ENCODE measurements at regions not wholly inside any gene's neighbourhood (a gene's known extent, or its start where the extent isn't known, plus 50 kb on each side); places are given as distances from the start of the nearest gene placed in this dataset.

DNA sequence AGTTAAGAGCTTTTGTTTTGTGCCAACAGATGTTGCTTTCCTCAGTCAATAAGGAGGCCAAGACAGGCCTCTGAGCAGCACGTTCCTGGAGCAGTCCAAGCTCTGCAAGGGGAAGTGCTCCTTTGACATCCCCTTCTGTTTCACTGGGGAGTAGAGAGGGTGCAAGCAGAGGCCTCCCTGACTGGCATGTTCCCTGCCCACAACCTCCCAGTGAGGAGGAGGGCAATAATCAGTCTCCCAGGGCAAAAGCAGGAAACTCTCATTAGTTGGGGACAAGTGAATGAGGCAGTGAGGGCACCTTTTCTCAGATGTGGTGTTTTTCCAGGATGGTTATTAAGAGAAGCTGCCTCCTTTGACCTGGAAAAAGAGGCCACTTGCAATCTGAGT lies 79.5 kb upstream of the ZBED5 start:
- TF ChIP-seq, protein P1, sequence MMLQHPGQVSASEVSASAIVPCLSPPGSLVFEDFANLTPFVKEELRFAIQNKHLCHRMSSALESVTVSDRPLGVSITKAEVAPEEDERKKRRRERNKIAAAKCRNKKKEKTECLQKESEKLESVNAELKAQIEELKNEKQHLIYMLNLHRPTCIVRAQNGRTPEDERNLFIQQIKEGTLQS (IDR thresholded peaks at IDR 0.05; ENCODE audit: borderline replicate concordance, extremely low read depth, low read depth, low read length), result no peak
- no peak for TF ChIP-seq BHLHE40 (IDR thresholded peaks at IDR 0.05; ENCODE audit: borderline replicate concordance in 1 of 2, low read depth in 2 of 2, low read length in 1 of 2)
- TF ChIP-seq EZH2 (IDR thresholded peaks at IDR 0.05; ENCODE audit: borderline replicate concordance, control insufficient read depth, low read depth, low read length), result no peak
- no peak for TF ChIP-seq CREB1 (IDR thresholded peaks at IDR 0.05; ENCODE audit: low read depth)
- no peak for TF ChIP-seq POLR2AphosphoS5 (IDR thresholded peaks at IDR 0.05; ENCODE audit: low read length)
- no peak for TF ChIP-seq CHD2 (IDR thresholded peaks at IDR 0.05; ENCODE audit: borderline replicate concordance, low read depth, low read length)
- TF ChIP-seq, protein P2, sequence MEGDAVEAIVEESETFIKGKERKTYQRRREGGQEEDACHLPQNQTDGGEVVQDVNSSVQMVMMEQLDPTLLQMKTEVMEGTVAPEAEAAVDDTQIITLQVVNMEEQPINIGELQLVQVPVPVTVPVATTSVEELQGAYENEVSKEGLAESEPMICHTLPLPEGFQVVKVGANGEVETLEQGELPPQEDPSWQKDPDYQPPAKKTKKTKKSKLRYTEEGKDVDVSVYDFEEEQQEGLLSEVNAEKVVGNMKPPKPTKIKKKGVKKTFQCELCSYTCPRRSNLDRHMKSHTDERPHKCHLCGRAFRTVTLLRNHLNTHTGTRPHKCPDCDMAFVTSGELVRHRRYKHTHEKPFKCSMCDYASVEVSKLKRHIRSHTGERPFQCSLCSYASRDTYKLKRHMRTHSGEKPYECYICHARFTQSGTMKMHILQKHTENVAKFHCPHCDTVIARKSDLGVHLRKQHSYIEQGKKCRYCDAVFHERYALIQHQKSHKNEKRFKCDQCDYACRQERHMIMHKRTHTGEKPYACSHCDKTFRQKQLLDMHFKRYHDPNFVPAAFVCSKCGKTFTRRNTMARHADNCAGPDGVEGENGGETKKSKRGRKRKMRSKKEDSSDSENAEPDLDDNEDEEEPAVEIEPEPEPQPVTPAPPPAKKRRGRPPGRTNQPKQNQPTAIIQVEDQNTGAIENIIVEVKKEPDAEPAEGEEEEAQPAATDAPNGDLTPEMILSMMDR (IDR thresholded peaks at IDR 0.05 in 2 of 3, conservative IDR thresholded peaks at IDR 0.05 in 1 of 3; ENCODE audit: control insufficient read depth in 2 of 3, extremely low read depth in 1 of 3, insufficient read depth in 1 of 3, low read depth in 3 of 3, low read length in 3 of 3), result no peak
- TF ChIP-seq POLR2A (IDR thresholded peaks at IDR 0.05; ENCODE audit: low read depth, low read length), result no peak
- TF ChIP-seq, protein P3, sequence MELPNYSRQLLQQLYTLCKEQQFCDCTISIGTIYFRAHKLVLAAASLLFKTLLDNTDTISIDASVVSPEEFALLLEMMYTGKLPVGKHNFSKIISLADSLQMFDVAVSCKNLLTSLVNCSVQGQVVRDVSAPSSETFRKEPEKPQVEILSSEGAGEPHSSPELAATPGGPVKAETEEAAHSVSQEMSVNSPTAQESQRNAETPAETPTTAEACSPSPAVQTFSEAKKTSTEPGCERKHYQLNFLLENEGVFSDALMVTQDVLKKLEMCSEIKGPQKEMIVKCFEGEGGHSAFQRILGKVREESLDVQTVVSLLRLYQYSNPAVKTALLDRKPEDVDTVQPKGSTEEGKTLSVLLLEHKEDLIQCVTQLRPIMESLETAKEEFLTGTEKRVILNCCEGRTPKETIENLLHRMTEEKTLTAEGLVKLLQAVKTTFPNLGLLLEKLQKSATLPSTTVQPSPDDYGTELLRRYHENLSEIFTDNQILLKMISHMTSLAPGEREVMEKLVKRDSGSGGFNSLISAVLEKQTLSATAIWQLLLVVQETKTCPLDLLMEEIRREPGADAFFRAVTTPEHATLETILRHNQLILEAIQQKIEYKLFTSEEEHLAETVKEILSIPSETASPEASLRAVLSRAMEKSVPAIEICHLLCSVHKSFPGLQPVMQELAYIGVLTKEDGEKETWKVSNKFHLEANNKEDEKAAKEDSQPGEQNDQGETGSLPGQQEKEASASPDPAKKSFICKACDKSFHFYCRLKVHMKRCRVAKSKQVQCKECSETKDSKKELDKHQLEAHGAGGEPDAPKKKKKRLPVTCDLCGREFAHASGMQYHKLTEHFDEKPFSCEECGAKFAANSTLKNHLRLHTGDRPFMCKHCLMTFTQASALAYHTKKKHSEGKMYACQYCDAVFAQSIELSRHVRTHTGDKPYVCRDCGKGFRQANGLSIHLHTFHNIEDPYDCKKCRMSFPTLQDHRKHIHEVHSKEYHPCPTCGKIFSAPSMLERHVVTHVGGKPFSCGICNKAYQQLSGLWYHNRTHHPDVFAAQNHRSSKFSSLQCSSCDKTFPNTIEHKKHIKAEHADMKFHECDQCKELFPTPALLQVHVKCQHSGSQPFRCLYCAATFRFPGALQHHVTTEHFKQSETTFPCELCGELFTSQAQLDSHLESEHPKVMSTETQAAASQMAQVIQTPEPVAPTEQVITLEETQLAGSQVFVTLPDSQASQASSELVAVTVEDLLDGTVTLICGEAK (IDR thresholded peaks at IDR 0.05; ENCODE audit: borderline replicate concordance), result no peak
- TF ChIP-seq, protein P4, sequence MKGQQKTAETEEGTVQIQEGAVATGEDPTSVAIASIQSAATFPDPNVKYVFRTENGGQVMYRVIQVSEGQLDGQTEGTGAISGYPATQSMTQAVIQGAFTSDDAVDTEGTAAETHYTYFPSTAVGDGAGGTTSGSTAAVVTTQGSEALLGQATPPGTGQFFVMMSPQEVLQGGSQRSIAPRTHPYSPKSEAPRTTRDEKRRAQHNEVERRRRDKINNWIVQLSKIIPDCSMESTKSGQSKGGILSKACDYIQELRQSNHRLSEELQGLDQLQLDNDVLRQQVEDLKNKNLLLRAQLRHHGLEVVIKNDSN (IDR thresholded peaks at IDR 0.05; ENCODE audit: borderline replicate concordance, extremely low read length, insufficient read depth, low read depth, low read length), result no peak
- TF ChIP-seq GABPA (IDR thresholded peaks at IDR 0.05; ENCODE audit: low read depth), result no peak
